ENCODE measurements at regions not wholly inside any gene's neighbourhood (a gene's known extent, or its start where the extent isn't known, plus 50 kb on each side); places are given as distances from the start of the nearest gene placed in this dataset.

DNA sequence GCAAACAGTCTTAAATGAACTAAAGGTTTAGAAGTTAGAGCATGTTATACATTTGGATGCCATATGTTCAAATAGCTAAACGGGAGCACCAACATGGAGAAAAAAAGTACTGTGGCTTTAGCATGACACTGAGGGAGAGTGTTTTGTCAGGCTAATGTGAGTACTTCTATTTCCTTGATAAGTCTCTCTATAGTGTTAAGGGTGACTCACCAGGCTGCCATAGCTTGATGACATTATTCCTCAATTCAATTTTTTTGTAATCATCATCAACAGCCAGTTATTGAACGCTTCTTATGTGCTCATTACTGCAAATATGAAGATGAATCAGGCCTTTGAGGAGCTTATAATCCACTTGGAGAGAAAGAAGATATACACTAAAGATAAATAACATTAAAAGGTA lies 211.4 kb upstream of the GPR101 start:
- TF ChIP-seq CTCF (IDR thresholded peaks at IDR 0.05) (no peak), EZH2 (IDR thresholded peaks at IDR 0.05) (no peak)
